ENCODE measurements at regions not wholly inside any gene's neighbourhood (a gene's known extent, or its start where the extent isn't known, plus 50 kb on each side); places are given as distances from the start of the nearest gene placed in this dataset.

GRCh38 chr10:35890676-35891495, 248.8 kb upstream of the FZD8 start:
- no peak for TF ChIP-seq CTCF (IDR thresholded peaks at IDR 0.05)
- TF ChIP-seq POLR2A (IDR thresholded peaks at IDR 0.05): no peak
